Panc1 (cell line): ENCODE measurements at regions not wholly inside any gene's neighbourhood (a gene's known extent, or its start where the extent isn't known, plus 50 kb on each side); places are given as distances from the start of the nearest gene placed in this dataset.

Source experiments
- ATAC-seq: fragments of 200-7000 bp; cut with Tn5 transposase; 2 replicates; pipeline ENCODE4 v1.9.1; 2020; ENCODE audit warnings: mild to moderate bottlenecking, moderate library complexity
- BruUV-seq: library from RNA; stranded (reverse); fragments of 400-500 nt; replicated peaks from 2 replicates; lab custom pipeline; 2021; lab: Mats Ljungman, UMichigan
- CTCF ChIA-PET: fragments of 300-600 bp; sonication (Branson Sonifier 250); formaldehyde crosslinking; loops from one replicate; lab custom pipeline; 2022; ENCODE audit warnings: antibody characterized with exemption; lab: Charles Lee
- POLR2A ChIA-PET: fragments of 300-600 bp; sonication (Branson Sonifier 250); formaldehyde crosslinking; loops from one replicate; lab custom pipeline; 2022; ENCODE audit warnings: antibody characterized with exemption; lab: Charles Lee
- DNase-seq: peaks from one replicate; pipeline ENCODE4 v3.0.0-alpha.2; 2010; ENCODE audit warnings: low read depth, low spot score
- H3K27ac ChIP-seq: 2 replicates; pipeline ENCODE4 v1.5.1; 2011; ENCODE audit warnings: mild to moderate bottlenecking, low read length, inconsistent platforms
- H3K27me3 ChIP-seq: fragments of 200-500 bp; sonication (Bioruptor generic); 2 replicates; pipeline ENCODE4 v1.6.0; 2014; ENCODE audit warnings: low read length, inconsistent platforms; ENCODE audit not compliant: control insufficient read depth, insufficient read depth
- H3K36me3 ChIP-seq: fragments of 200-500 bp; sonication (Bioruptor generic); 2 replicates; pipeline ENCODE4 v1.5.1; 2014; ENCODE audit warnings: inconsistent platforms, mild to moderate bottlenecking, low read length, moderate library complexity; ENCODE audit not compliant: control insufficient read depth, insufficient read depth
- H3K4me1 ChIP-seq: 2 replicates; pipeline ENCODE4 v1.5.1; 2011; ENCODE audit warnings: inconsistent platforms, mild to moderate bottlenecking, low read length, moderate library complexity; ENCODE audit not compliant: control insufficient read depth, insufficient read depth
- H3K4me3 ChIP-seq, 2 experiments: 2 replicates each; pipeline ENCODE4 v1.5.1; 2011 to 2012; ENCODE audit warnings: low read depth in 2 of 2, low read length in 2 of 2, mild to moderate bottlenecking in 2 of 2, inconsistent platforms in 1 of 2, moderate library complexity in 1 of 2
- H3K9me3 ChIP-seq: fragments of 200-500 bp; sonication (Bioruptor generic); 2 replicates; pipeline ENCODE4 v1.5.1; 2014; ENCODE audit warnings: low read depth, mild to moderate bottlenecking, inconsistent platforms, low read length, moderate library complexity; ENCODE audit not compliant: control insufficient read depth, insufficient read depth
- CTCF ChIP-seq: fragments of 450-650 bp; IDR thresholded peaks from 2 replicates; pipeline ENCODE4 v1.5.1; 2017; ENCODE audit warnings: mild to moderate bottlenecking
- POLR2AphosphoS5 ChIP-seq: IDR thresholded peaks from 2 replicates; pipeline ENCODE4 v1.6.1; 2012; ENCODE audit warnings: mild to moderate bottlenecking, low read depth, low read length, moderate library complexity
- REST ChIP-seq, 2 experiments: IDR thresholded peaks; 2 replicates each; pipeline ENCODE4 v1.6.1; 2011 to 2012; ENCODE audit warnings: low read depth in 2 of 2, control low read depth in 1 of 2, low read length in 1 of 2, mild to moderate bottlenecking in 1 of 2, moderate library complexity in 1 of 2; ENCODE audit not compliant: insufficient read depth in 1 of 2
- SIN3A ChIP-seq: IDR thresholded peaks from 2 replicates; pipeline ENCODE4 v1.6.1; 2012; ENCODE audit warnings: low read depth, mild to moderate bottlenecking, low read length, moderate library complexity, borderline replicate concordance; ENCODE audit not compliant: insufficient read depth
- TCF7L2 ChIP-seq: IDR thresholded peaks from 2 replicates; pipeline ENCODE4 v1.6.1; 2011; ENCODE audit warnings: mild to moderate bottlenecking, low read depth, low read length, inconsistent platforms
- in situ Hi-C: cut with HindIII; loops from 2 replicates; pipeline ENCODE4 v1.10.0; 2016; ENCODE audit warnings: low sequenced_read_pairs, low pct_unique_long_range_greater_than_20kb
- intact Hi-C: fragments of 100-400 bp; cut with micrococcal nuclease; formaldehyde crosslinking; loops from one replicate; pipeline ENCODE4 v1.10.0; 2022; ENCODE audit not compliant: unreplicated experiment

- Histone ChIP-seq H3K36me3 (no peaks in the 10 kb centered on the region), H3K4me3 (no peak overlapping the region), H3K9me3 (no peaks in the 10 kb centered on the region), H3K4me1 (no peaks in the 10 kb centered on the region), H3K27ac (no peak overlapping the region), H3K27me3 (no peaks in the 10 kb centered on the region)
- TF ChIP-seq POLR2AphosphoS5, result no peak
- TF ChIP-seq CTCF, result no peak
- no peak for TF ChIP-seq SIN3A
- no peak for TF ChIP-seq REST (IDR thresholded peaks at IDR 0.05; ENCODE audit: insufficient read depth in 1 of 2, low read depth in 2 of 2, low read length in 1 of 2)
- no peak for TF ChIP-seq TCF7L2
- POLR2A ChIA-PET, result no interaction called here
- in situ Hi-C loops, result no loop called here
- no TSS peak for BruUV-seq
- CTCF ChIA-PET, result no interaction called here
- intact Hi-C loops, result no loop called here
- no peak for ATAC-seq
- no peak for DNase-seq
These were observed 272.9 kb downstream of the KLHL13 start for GRCh38 chrX:117843749-117844148.

GRCh38 chrX:117840645-117841044, 276.0 kb downstream of the KLHL13 start:
- POLR2A ChIA-PET, result no interaction called here
- BruUV-seq, result no TSS peak
- CTCF ChIA-PET, result no interaction called here
- no peak for ATAC-seq
- TF ChIP-seq POLR2AphosphoS5 (no peak), SIN3A (no peak)
- Histone ChIP-seq H3K27me3 (no peaks in the 10 kb centered on the region), H3K4me3 (no peak overlapping the region), H3K9me3 (no peaks in the 10 kb centered on the region), H3K36me3 (no peaks in the 10 kb centered on the region), H3K27ac (no peak overlapping the region), H3K4me1 (no peaks in the 10 kb centered on the region)
- intact Hi-C loops, result no loop called here
- DNase-seq, result no peak
- in situ Hi-C loops, result no loop called here

GRCh38 chrX:117839544-117839943, 277.1 kb downstream of the KLHL13 start:
- DNase-seq, result no peak
- no peak for ATAC-seq

More at GRCh38 chrX:117839544-117839943, 277.1 kb downstream of the KLHL13 start:
- POLR2A ChIA-PET, result no interaction called here
- in situ Hi-C loops (no loop called here), intact Hi-C loops (no loop called here)
- H3K27me3 ChIP-seq, result no peaks in the 10 kb centered on the region
- no peaks in the 10 kb centered on the region for H3K4me1 ChIP-seq
- H3K9me3 ChIP-seq, result no peaks in the 10 kb centered on the region
- H3K4me3 ChIP-seq, result no peak overlapping the region
- TF ChIP-seq POLR2AphosphoS5, result no peak
- TF ChIP-seq SIN3A, result no peak
- H3K27ac ChIP-seq, result no peak overlapping the region
- no TSS peak for BruUV-seq
- H3K36me3 ChIP-seq, result no peaks in the 10 kb centered on the region
- CTCF ChIA-PET, result no interaction called here
